ENCODE measurements at regions not wholly inside any gene's neighbourhood (a gene's known extent, or its start where the extent isn't known, plus 50 kb on each side); places are given as distances from the start of the nearest gene placed in this dataset.

DNA sequence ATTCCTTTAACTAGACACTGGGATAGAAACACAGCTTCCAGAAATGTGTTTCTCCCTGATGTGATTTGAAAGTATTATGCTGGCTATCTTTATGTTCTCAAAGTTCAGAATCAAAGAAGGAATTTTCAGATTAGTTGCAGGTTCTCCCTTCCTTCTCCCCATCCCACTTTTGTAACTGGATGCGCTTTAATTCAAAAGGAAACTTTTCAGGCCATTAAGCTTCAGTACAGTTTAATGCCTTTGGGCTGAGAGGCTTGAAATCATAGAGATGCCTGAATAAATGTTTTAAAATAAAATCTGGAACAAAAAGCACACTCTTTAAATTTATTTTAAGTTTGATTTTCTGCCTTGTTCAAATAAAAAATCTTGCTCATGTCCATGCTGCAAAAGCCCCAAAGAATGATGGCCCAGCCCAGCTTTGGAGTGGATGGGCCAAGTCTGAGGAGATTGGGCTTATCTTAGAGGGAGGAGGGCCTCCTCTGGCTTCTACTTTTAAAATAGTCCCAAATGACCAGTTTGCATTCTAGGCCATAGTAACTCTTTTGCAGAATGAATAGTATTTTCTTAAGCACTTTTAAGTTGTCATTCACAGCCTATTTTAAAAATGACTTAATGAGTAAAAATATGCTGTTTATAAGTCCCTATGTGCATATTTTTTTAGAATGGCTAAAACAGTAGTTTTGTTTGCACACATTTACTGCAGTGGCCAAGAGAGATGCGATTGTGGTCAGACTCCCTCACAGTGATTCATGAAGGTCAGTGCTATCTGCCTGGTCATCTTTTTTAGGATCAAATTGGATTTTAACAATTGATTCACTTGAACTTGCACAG is 129.2 kb downstream of the MTX2 start:
- POLR2A ChIA-PET (ENCODE audit: low non-redundant PET), result no interaction called here
- TF ChIP-seq, protein P1, sequence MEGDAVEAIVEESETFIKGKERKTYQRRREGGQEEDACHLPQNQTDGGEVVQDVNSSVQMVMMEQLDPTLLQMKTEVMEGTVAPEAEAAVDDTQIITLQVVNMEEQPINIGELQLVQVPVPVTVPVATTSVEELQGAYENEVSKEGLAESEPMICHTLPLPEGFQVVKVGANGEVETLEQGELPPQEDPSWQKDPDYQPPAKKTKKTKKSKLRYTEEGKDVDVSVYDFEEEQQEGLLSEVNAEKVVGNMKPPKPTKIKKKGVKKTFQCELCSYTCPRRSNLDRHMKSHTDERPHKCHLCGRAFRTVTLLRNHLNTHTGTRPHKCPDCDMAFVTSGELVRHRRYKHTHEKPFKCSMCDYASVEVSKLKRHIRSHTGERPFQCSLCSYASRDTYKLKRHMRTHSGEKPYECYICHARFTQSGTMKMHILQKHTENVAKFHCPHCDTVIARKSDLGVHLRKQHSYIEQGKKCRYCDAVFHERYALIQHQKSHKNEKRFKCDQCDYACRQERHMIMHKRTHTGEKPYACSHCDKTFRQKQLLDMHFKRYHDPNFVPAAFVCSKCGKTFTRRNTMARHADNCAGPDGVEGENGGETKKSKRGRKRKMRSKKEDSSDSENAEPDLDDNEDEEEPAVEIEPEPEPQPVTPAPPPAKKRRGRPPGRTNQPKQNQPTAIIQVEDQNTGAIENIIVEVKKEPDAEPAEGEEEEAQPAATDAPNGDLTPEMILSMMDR (conservative IDR thresholded peaks at IDR 0.05; ENCODE audit: low read depth), result no peak

DNA sequence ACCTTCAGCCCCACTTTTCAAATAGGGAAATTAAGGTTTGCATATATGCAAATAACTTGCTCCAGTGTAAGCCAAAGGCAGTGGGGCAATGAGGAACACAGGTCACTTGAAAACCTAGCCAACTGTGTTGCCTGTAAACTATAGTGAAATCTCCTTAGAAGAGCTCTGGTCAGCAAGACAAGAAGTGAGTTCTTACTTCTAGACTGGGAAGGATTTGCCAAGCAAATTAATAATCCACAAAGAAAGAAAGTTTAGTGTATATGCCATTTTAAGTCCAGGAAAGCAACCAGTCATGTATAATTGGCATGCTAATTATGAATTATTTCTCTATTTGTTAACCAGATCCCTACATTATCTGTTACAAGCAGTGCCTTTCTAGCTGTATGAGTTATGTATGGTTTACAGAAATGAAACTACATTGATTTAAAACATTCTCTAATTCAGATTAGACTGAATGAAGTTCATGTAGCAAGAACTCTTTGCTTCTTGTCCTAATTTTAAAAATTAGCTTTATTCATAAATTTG is 129.9 kb downstream of the MTX2 start:
- CTCF ChIA-PET, result no interaction called here

More for the DNA sequence above, 129.2 kb downstream of the MTX2 start:
- H3K27ac ChIP-seq, result no peak overlapping the region
- CTCF ChIA-PET, result no interaction called here
- no peak for DNase-seq (ENCODE audit: low spot score)

GRCh38 chr2:176405477-176405876 is 136.2 kb downstream of the MTX2 start:
- TF ChIP-seq, protein P1 (conservative IDR thresholded peaks at IDR 0.05; ENCODE audit: low read depth), result no peak
- ChIA-PET CTCF (no interaction called here), POLR2A (ENCODE audit: low non-redundant PET) (no interaction called here)
- DNase-seq (ENCODE audit: low spot score), result no peak
- H3K27ac ChIP-seq, result no peak overlapping the region

More for the DNA sequence above, 129.9 kb downstream of the MTX2 start:
- TF ChIP-seq, protein P1 (conservative IDR thresholded peaks at IDR 0.05; ENCODE audit: low read depth), result no peak
- H3K27ac ChIP-seq, result no peak overlapping the region
- POLR2A ChIA-PET (ENCODE audit: low non-redundant PET), result no interaction called here
- no peak for DNase-seq (ENCODE audit: low spot score)

DNA sequence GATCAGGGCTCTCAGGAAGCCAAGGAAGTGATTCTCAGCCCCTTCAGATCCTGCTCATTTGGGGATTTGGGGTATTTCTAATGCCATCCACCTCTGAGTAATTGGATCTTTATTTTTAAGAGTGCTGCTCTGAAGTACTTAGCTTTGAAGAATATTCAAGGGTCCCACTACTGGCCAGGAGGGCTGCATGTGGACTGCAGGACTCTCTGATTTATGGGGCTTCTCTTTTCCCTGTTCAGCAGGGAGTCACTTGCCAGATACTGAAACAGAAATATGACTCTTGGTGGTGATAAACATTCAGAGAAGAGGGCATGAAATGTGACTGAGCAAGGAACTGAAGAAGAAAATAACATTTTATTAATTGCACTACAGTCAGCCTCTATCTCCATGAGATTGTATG is 138.5 kb downstream of the MTX2 start:
- CTCF ChIA-PET, result interaction anchor here (0.8 kb wide), 1 partner anchor 147 kb away, joined by 3 read pairs; no protein-coding TSS in a partner anchor
- POLR2A ChIA-PET (ENCODE audit: low non-redundant PET), result no interaction called here
- TF ChIP-seq, protein P1 (conservative IDR thresholded peaks at IDR 0.05; ENCODE audit: low read depth), result no peak

DNA sequence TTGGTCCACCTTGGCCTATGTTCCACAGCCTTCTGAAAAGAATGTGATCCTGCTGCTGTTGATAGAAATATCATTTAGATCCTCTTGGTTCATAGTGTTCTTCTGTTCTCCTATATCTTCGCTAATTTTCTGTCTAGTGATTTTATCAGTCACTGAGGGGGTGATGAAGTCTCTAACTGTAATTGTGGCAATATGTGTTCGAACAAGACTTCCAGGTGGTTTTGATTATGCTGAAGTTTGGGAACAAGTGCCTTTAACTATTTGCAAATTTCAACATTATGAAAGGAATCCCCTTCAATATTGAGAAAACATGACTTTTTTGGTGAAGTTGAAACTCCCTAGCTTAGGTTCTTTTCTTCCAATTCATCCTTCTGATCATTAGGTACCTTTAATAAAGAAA is 140.4 kb downstream of the MTX2 start:
- TF ChIP-seq, protein P1 (conservative IDR thresholded peaks at IDR 0.05; ENCODE audit: low read depth), result no peak
- DNase-seq (ENCODE audit: low spot score), result no peak
- POLR2A ChIA-PET (ENCODE audit: low non-redundant PET), result no interaction called here
- CTCF ChIA-PET, result no interaction called here
- H3K27ac ChIP-seq, result no peak overlapping the region

More for the DNA sequence above, 138.5 kb downstream of the MTX2 start:
- no peak overlapping the region for H3K27ac ChIP-seq
- no peak for DNase-seq (ENCODE audit: low spot score)

GRCh38 chr2:176412136-176412535 is 142.9 kb downstream of the MTX2 start:
- POLR2A ChIA-PET (ENCODE audit: low non-redundant PET), result no interaction called here
- no peak for DNase-seq (ENCODE audit: low spot score)
- no peak overlapping the region for H3K27ac ChIP-seq
- TF ChIP-seq, protein P1 (conservative IDR thresholded peaks at IDR 0.05; ENCODE audit: low read depth), result no peak
- CTCF ChIA-PET, result interaction anchor here (0.6 kb wide), 1 partner anchor 145 kb away, joined by 6 read pairs; no protein-coding TSS in a partner anchor

All from RWPE1 (cell line).